RWPE2 (cell line): ENCODE measurements at regions not wholly inside any gene's neighbourhood (a gene's known extent, or its start where the extent isn't known, plus 50 kb on each side); places are given as distances from the start of the nearest gene placed in this dataset.

Source experiments
- ATAC-seq: fragments of 200-7000 bp; cut with Tn5 transposase; 3 replicates; pipeline ENCODE4 v1.9.1; 2021; ENCODE audit warnings: low read depth
- DNase-seq: peaks from one replicate; pipeline ENCODE4 v3.0.0-alpha.2; 2020; ENCODE audit warnings: low spot score
- H3K27ac ChIP-seq: fragments of 450-650 bp; 2 replicates; pipeline ENCODE4 v1.5.1; 2017; ENCODE audit warnings: mild to moderate bottlenecking; ENCODE audit not compliant: poor library complexity, severe bottlenecking
- H3K27me3 ChIP-seq: fragments of 250-450 bp; sonication (Bioruptor Pico); 2 replicates; pipeline ENCODE4 v1.5.1; 2021; ENCODE audit warnings: mild to moderate bottlenecking, moderate library complexity; ENCODE audit not compliant: insufficient read depth, poor library complexity, severe bottlenecking
- H3K36me3 ChIP-seq: fragments of 250-450 bp; sonication (Bioruptor Pico); 2 replicates; pipeline ENCODE4 v1.5.1; 2020; ENCODE audit warnings: low read depth, mild to moderate bottlenecking, moderate library complexity
- H3K4me1 ChIP-seq: fragments of 250-450 bp; sonication (Bioruptor Pico); 2 replicates; pipeline ENCODE4 v1.5.1; 2021; ENCODE audit warnings: mild to moderate bottlenecking, moderate library complexity; ENCODE audit not compliant: insufficient read depth, poor library complexity, severe bottlenecking
- H3K4me3 ChIP-seq: fragments of 250-450 bp; sonication (Bioruptor Pico); 2 replicates; pipeline ENCODE4 v1.5.1; 2021; ENCODE audit warnings: mild to moderate bottlenecking, moderate library complexity; ENCODE audit not compliant: severe bottlenecking
- H3K9me3 ChIP-seq: fragments of 250-450 bp; sonication (Bioruptor Pico); 2 replicates; pipeline ENCODE4 v1.5.1; 2021; ENCODE audit warnings: mild to moderate bottlenecking, moderate library complexity; ENCODE audit not compliant: severe bottlenecking
- TF ChIP-seq, protein P1 (sequence below): fragments of 450-650 bp; IDR thresholded peaks from one replicate; pipeline ENCODE4 v1.5.1; 2017; ENCODE audit warnings: mild to moderate bottlenecking, moderate library complexity; ENCODE audit not compliant: poor library complexity, severe bottlenecking

DNA sequence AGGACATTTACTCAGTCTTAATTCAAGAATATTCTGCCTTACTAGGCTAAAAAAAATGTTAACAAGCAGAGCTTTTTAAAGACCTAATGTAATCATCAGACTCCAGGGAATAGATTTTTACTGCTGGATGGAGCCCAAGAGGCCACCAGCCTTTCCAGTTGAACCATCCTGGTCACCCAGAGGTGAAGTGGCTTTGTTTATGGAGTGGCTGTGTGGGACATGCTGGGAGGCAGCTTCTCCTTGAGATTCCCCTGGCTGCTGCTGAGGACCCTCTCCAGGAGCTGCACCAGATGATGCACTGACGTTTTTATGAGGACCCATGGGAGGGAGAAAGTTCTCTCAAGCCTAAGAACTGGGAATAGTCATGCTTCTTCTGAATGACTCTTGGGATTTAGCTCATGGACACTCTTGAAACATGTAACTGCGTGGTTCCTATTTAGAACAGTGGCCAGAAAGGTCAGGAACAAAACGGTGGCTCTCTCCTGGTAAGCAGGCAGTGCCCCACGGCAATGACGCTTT lies 205.9 kb upstream of the MIR17HG start:
- TF ChIP-seq, protein P1, sequence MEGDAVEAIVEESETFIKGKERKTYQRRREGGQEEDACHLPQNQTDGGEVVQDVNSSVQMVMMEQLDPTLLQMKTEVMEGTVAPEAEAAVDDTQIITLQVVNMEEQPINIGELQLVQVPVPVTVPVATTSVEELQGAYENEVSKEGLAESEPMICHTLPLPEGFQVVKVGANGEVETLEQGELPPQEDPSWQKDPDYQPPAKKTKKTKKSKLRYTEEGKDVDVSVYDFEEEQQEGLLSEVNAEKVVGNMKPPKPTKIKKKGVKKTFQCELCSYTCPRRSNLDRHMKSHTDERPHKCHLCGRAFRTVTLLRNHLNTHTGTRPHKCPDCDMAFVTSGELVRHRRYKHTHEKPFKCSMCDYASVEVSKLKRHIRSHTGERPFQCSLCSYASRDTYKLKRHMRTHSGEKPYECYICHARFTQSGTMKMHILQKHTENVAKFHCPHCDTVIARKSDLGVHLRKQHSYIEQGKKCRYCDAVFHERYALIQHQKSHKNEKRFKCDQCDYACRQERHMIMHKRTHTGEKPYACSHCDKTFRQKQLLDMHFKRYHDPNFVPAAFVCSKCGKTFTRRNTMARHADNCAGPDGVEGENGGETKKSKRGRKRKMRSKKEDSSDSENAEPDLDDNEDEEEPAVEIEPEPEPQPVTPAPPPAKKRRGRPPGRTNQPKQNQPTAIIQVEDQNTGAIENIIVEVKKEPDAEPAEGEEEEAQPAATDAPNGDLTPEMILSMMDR, result no peak
- Histone ChIP-seq H3K27ac (no peak overlapping the region), H3K9me3 (no peaks in the 10 kb centered on the region), H3K4me3 (no peak overlapping the region), H3K36me3 (no peaks in the 10 kb centered on the region), H3K27me3 (no peaks in the 10 kb centered on the region), H3K4me1 (no peaks in the 10 kb centered on the region)
- DNase-seq, result no peak
- no peak for ATAC-seq

DNA sequence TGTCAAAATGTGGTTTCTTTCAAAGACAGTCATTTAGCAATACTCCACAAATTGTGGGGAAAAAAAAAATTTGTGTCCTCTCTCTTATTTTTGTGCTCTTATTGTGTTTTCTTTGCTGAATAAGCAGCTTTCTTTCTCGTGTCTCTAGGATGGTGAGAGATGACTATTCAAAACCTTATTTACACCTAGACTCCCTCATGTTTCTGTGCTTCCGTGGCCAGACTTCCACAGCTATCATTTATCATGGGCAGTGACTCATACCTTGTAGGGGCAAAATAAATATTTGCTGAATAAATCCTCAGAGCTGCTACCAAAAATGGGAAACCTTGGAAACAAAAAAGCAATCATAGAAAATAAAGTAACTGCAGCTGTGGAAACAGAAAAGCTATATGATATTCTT lies 204.9 kb upstream of the MIR17HG start:
- Histone ChIP-seq H3K36me3 (no peaks in the 10 kb centered on the region), H3K4me3 (no peak overlapping the region), H3K9me3 (no peaks in the 10 kb centered on the region), H3K27me3 (no peaks in the 10 kb centered on the region), H3K4me1 (no peaks in the 10 kb centered on the region), H3K27ac (no peak overlapping the region)
- TF ChIP-seq, protein P1, result no peak
- peak; percentile 84 for ATAC-seq
- DNase-seq, result no peak

DNA sequence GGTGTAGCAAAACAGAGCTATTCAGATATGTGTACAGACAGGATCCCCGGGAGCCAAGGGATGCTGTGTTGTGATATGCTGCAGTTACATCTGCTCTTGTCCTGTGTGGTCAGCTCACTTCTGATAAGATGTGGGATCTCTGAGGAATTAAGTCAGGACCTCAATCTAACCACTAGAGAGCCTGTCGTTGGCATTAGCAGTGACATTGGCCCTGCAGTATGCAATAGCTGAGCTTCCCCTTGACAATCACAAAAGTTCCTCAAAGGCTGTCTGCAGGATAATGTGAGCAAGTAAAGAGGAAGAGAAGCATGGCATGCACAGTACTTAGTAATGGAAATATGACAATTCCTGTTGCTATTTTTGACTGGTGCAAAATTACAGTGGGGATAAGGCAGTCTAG lies 203.4 kb upstream of the MIR17HG start:
- H3K4me1 ChIP-seq, result no peaks in the 10 kb centered on the region
- H3K36me3 ChIP-seq, result no peaks in the 10 kb centered on the region
- no peak overlapping the region for H3K27ac ChIP-seq
- TF ChIP-seq, protein P1, result no peak
- DNase-seq, result no peak
- no peaks in the 10 kb centered on the region for H3K9me3 ChIP-seq
- H3K4me3 ChIP-seq, result no peak overlapping the region
- H3K27me3 ChIP-seq, result no peaks in the 10 kb centered on the region
- no peak for ATAC-seq

DNA sequence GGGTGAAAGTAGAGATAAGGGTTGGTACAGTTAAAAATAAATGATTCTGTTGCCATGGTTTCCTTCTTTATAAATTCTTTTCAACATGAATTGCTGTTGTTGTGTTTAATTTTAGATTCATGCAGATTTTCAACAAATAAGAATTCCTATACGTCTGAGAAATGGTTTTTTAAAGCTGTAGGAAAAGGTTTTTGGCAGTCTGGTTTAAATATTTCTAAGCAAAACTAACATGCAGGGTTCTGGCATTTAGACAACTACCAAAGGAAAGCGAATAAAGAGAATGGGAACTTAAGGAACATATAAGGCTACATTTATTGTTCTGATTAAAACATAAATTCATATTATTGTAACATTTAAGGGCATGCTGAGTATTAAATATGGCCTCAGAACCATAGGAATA lies 203.0 kb upstream of the MIR17HG start:
- Histone ChIP-seq H3K27ac (no peak overlapping the region), H3K4me3 (no peak overlapping the region), H3K36me3 (no peaks in the 10 kb centered on the region), H3K4me1 (no peaks in the 10 kb centered on the region), H3K9me3 (no peaks in the 10 kb centered on the region), H3K27me3 (no peaks in the 10 kb centered on the region)
- ATAC-seq, result no peak
- DNase-seq, result no peak
- TF ChIP-seq, protein P1, result no peak

DNA sequence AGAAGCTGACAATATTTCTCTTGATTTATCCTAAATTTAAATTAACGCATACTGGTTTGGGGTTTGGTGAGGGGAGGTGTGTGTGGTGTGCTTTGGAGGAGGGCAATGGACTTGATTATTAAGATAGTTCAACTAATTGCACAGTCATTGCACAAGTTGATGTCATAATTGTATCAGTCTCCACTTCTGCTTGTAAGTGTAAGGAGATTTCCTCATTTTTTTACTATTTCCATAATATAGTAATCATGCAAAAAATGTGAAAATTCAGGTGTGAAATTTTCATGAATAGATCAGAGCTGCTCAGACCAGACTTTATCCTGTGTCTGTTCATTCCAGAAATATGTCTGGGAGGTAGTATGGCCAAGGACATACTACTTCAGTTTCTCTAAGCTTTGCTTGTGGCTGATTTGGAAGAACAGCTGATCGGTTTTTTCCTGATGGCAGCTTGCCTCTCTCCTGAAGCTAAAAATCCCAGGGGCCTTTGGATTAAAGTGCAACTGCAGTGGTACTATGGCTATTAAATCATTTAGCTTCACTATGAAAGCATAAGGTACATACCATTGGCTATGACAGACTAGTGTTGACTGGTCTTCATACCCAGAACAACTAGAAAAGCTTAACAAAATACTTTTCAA lies 201.8 kb upstream of the MIR17HG start:
- no peak for DNase-seq
- H3K27me3 ChIP-seq, result no peaks in the 10 kb centered on the region

More for the DNA sequence above, 201.8 kb upstream of the MIR17HG start:
- TF ChIP-seq, protein P1, result no peak
- no peaks in the 10 kb centered on the region for H3K4me1 ChIP-seq
- no peaks in the 10 kb centered on the region for H3K9me3 ChIP-seq
- no peak overlapping the region for H3K27ac ChIP-seq
- H3K36me3 ChIP-seq, result no peaks in the 10 kb centered on the region
- no peak for ATAC-seq
- H3K4me3 ChIP-seq, result no peak overlapping the region
